ENCODE measurements at regions not wholly inside any gene's neighbourhood (a gene's known extent, or its start where the extent isn't known, plus 50 kb on each side); places are given as distances from the start of the nearest gene placed in this dataset.

DNA sequence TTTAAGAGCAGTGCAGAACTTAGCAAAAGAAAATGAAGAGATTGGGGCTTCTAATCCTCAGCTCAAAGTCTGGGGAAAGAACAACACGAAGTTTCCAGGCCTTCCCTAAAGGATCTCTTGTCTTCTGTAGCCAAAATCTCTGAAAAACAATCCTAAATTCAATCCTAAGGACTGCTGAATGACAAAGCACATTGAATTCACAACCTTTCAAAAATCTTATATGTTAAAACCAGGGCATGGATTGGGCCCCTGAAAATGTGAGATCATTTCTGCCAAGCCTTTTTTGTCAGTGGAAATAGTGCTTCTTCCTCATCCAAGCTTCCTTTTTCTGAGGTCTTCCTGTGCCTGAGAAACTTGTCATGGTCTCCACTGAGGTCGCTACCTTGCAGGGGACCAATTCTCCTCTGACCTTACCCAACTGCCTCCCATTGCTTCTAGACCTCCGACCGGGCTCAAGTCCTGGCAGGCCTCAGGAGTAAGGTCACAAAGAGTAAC, 126.2 kb upstream of the ARID1B start:
- DNase-seq (ENCODE audit: low read depth in 2 of 3, low spot score in 2 of 3), result no peak

DNA sequence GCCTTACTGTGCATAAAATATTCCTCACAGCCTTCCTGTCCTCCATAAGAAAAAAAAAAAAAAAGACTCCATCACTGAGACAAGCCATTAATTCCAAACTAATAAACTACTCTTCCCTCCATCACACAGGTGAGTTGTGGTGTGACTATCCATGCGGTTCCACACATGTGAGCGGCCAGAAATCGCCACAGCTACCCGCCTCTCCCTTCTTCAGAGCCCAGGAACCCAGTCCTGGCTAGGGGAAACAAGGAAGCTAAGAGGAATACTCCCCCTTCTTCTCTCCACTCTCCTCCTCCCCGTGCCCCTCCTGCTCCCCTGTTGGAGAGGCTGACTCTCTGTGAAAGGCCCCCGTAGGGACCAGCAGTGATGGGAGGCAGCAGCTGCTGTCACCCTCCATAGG, 128.6 kb upstream of the ARID1B start:
- no peak for DNase-seq (ENCODE audit: low read depth in 2 of 3, low spot score in 2 of 3)

DNA sequence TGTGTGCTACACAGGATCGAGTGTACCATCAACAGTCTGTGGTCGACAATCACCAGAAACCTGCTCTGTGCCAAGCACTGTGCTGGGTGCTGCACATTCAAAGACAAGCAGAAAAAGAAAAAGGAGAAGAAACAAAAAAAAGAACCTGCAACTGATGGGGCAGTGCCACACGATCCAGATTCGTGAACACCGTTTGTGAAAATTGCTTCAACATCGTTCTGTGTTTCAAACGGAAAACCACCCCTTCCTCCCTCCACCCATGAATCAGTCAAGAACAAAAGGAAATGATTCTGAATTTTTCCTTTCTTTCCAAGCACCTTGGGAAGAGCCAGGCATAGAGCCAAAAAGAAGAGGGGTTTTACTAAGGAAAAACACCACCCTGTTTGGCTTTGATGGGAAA, 129.2 kb upstream of the ARID1B start:
- no peak for DNase-seq (ENCODE audit: low read depth in 2 of 3, low spot score in 2 of 3)

DNA sequence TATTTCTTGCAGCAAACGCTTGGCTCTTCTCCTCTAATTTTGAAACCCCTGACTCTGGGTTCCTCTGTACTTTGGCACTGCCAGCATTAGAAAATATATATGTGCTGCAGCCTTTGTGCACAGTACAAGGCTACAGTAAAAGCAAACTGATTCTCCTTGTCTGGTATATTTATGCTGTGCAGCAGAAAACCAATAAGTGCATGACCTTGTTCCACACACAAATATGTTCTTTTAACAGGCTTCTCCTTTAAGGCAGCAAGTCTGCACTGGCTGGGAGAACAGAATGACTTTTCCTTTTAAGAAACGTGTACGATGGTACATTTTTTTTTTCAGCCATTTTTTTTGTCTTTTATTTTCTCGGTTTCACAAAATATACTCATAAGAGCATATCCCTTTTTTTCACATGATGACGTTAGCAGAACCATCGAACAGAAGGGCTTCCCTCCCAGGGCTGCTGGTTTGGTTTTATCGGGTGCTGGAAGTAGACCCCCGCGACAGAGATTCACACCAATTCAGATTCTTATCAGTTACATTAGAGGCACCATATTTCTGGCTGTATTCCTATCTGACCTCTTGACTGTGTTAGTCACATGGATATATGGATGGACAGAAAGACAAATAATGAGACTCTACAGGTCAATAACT, 129.9 kb upstream of the ARID1B start:
- no peak for DNase-seq (ENCODE audit: low read depth in 2 of 3, low spot score in 2 of 3)

DNA sequence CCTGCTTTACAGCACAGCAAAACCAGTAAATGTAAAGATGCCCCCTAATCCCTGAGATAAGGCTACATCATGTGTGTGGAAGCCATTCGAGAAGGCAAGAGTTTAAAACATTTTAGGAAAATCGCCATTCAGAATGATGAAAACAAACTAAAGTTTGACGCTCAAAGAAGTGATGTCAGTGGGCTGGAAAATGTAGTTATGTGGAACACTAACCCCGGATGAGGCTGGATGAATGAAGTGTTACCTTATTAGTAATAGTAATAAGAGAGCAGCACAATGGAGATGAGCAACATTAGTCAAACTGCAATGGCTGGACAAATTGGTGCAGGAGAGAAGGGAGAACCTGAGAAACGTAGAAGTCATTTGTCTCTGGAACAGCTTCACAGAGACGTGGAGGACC, 130.7 kb upstream of the ARID1B start:
- no peak for DNase-seq (ENCODE audit: low read depth in 2 of 3, low spot score in 2 of 3)

DNA sequence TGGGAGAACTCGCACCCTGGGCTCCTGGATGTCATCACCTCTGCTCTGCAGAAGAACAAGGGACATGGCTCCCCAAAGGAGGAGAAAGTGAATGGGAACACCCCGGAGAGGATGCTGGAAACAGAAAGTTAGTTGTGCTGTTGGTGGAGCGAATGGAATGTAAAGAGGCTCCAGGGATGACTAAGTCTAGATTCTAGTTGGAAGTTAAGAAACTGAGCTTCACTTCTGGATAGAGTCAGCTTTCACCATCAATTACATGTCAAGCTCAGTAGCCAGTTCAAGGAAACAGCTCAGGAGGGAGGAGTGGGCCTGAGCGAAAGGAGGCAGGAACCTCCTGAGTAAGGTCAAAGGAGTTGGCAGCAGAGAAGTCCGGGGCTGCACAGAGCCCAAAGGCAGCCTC, 132.1 kb upstream of the ARID1B start:
- no peak for DNase-seq (ENCODE audit: low read depth in 2 of 3, low spot score in 2 of 3)

DNA sequence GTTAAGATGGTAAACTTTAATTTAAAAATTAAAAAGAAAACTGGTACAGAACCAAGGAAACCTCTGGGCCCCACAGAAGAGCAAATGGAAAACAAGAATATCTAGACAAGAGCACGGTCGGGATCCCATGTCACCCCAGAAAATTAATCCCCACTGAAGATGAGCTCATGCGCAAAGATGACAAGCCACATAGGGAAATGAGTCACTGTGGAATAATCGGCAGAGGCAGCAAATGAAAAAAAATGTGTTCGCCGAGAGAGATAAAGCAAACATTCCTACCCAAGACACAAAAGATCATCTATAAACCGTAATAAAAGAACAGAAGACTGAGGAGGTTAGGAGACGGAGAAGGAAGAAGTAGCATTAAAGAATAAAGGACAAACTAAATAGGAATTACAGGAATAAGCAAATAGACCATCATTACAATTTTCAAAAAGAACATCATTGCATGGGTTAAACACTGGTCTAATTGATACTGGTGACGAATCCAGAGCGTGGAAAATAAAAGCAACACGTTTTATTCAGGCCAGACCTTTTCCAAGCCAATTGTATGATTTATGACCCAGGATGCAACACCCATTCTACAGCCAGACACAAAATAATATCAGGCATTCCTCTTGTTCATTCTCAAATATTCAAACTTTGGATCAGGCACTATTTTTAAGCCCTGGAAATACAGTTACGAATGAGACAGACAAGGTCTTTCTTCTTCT, 138.0 kb upstream of the ARID1B start:
- DNase-seq (ENCODE audit: low read depth in 2 of 3, low spot score in 2 of 3), result no peak

DNA sequence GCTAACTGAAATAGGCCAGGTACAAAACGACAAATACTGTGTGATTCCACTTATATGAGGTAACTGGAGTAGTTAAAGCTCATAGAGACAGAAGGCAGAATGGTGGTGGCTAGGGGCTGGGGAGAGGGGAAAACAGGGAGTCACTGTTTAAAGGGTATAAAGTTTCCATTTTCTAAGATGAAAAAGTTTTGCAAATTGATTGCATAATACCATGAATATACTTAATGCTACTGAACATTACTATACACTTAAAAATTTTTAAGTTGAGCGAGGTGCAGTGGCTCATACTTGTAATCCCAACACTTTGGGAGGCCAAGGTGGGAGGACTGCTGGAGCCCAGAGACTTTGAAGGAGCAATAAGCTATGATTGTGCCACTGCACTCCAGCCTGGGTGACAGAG, 138.6 kb upstream of the ARID1B start:
- no peak for DNase-seq (ENCODE audit: low read depth in 2 of 3, low spot score in 2 of 3)

DNA sequence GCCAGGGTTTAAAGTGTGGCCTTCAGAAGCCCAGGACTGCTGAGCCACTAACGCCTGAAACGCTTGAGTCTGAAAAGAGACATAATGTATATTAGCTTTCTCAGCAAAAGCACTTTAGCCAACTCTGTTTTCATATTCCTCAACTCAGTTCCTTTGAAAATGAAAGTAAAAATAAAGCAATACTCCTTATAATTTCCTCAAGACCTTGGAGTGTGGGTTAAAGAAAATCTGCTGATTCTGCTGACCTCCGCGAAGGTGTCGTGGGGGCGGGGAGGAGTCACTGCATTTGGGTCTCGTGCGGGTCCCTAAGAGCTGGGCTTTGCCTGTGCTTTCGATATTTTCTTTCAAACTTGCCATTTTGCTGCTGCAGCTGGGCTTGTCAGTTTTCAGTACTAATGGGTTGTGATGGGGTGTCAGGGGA, 142.2 kb upstream of the ARID1B start:
- DNase-seq (ENCODE audit: low read depth in 2 of 3, low spot score in 2 of 3), result no peak

DNA sequence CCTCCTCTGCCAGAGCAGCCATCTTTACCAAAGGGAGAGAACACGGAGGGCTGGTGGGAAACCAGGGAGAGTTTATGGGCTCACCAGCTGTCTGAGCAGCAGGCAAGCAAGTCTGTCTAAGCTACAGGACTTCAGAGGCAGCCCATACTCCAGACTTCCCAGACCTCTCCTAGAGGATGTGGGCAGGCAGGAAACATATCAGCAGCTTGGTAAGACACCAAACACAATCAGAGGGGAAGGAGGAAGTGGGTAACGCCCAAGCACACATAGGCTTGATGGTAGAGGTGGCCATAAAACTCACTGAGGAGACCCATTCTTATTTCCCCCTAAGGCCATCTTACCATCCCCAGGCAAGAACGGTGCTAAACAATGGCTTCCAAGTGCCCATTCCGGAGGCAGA, 143.1 kb upstream of the ARID1B start:
- no peak for DNase-seq (ENCODE audit: low read depth in 2 of 3, low spot score in 2 of 3)

DNA sequence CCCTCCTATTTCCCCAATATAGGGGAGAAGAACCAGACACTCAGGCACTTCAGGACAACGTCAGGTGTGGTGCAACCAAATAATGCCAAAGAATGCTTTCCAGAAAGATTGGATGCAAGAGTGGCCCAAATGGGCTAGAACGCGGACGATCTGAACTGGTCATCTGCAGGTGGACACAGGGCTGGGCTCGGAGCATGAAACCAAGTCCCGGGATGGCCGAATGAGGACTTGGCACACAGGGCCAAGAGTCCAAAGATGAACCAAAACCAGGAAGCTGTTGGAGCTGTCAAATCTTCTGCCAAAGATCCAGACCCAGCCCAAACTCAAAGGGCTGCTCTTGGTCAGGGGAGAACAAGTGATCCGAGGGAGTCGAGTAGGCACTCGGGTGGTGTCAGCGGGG, 143.9 kb upstream of the ARID1B start:
- no peak for DNase-seq (ENCODE audit: low read depth in 2 of 3, low spot score in 2 of 3)

DNA sequence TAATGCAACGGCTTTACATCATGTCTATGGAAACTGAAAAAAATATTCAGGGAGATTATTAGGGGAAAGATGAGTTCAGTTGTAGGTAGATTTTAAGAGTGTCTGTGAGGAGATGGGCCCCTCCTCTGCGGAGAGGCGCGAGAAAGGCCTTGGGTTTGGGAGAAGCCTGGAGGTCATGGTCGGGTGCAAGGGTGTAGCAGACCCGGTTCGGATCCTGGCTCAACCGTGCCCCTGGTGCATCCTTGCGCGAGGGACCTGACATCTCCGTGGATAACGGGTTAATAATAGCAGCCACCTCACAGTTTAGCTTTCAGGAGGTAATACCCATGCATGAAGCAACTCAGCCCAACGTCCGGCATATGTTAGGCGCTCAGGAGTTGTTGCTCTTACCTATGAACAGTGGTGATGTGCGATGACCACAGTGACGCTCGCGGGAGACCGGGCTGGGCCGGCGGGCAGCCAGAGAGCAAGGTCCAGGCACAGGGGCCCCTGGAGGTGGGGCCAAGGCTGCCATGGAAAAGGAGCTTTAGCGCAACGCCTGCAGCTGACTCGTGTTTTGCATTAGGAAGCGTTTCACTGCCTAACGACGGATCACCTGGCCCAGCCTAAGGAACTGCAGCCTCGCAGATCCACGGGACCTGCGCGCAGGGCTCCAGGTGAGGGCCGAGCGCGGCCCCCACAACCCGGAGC, 146.4 kb upstream of the ARID1B start:
- DNase-seq (ENCODE audit: low read depth in 2 of 3, low spot score in 2 of 3), result no peak

DNA sequence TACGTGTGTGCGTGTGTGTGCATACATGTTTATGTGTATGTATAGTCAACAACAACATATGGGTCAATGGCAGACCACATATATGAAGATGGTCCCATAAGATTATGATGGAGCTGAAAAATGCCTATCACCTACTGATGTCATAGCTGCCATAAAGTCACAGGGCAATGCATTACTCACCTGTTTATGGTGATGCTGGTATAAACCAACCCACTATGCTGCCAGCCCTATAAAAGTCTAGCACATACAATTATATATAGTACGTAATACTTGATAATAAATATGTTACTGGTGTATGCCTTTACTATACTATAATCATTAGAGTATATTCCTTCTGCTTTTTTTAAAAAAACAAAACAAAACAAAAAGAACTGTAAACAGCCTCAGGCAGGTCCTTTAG, 148.4 kb upstream of the ARID1B start:
- DNase-seq (ENCODE audit: low read depth in 2 of 3, low spot score in 2 of 3), result no peak

DNA sequence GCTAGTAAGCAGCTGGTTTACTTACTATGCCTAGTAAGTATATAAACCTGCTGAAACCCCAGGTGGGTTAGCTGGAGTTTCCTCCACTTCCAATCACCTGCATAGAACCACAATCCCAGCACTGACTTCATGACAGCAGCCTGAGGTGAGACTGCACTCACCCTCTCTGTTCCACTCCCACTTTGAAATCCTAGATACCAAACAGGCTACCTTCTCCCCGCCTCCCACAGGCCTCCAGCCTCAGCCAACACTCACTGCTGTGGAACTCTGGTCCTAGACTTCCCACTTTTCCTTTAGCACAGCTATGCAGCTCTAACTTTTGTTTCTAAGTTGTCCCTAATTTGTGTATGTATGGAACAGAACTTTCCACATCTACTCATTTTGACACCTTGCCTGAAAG, 149.7 kb upstream of the ARID1B start:
- DNase-seq (ENCODE audit: low read depth in 2 of 3, low spot score in 2 of 3), result no peak

DNA sequence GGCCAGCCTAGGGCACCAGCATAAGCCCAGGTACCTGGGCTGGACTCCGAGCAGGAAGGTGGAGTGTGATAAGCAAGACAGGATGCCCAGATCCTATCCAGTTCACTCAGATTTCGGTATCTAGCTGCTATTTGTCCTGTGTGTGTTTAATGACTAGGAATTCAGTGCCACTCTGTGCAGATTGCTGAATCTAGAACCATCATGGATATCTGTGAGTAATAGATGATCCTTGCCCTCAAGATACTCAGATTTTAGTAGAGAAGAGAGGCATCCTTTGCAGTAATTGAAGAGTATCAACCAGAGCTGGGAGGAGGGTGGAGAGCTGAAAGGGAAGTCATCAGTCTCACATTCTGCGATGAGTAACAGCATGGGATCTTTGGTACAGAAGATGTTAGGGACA, 155.0 kb upstream of the ARID1B start:
- no peak for DNase-seq (ENCODE audit: low read depth in 2 of 3, low spot score in 2 of 3)

DNA sequence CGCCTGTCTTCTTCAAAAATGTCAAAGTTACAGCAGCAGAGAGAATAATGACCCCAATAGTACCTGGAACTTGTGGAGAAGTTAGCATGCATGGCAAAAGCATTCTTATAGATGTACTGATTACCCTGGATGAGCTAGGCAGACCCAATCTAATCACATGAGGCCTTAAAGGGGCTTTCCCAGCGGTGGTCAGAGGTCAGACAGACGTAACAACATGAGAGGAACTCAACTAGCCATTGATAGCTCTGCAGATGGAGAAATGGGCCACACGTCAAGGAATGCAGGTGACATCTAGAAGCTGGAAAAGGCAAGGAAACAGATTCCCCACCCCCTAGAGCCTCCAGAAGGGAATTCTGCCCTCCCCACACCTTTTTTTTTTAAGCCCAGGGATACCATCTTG, 156.8 kb upstream of the ARID1B start:
- DNase-seq (ENCODE audit: low read depth in 2 of 3, low spot score in 2 of 3), result no peak

DNA sequence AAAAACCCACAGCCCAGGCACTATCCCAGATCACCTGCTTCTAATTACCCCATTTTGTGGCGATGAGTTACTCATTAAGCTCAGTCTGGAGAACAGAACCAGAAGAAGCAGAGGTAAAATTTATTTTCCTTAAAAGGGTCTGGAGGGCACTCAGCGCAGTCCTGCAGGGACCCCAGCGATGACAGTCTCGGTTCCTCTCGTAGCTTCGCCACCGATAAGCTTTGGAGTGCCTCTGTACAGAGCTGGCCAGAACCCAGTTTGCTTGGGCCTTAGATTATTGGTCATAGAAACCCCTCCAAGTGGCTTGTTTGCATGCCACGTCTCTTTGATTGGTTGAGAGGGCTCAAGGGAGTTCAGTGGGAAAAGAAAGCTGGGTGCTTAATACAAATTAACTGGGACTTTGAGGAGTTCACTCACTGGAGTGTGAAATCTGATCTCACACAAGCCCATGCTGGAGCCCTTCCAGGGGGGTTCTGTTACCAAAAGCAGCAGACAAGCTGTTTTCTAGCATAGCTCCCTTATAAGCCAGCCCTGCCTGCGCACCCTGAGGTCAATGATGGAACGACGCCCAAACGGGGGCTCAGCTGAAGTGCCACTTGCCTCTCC, 158.5 kb upstream of the ARID1B start:
- no peak for DNase-seq (ENCODE audit: low read depth in 2 of 3, low spot score in 2 of 3)

DNA sequence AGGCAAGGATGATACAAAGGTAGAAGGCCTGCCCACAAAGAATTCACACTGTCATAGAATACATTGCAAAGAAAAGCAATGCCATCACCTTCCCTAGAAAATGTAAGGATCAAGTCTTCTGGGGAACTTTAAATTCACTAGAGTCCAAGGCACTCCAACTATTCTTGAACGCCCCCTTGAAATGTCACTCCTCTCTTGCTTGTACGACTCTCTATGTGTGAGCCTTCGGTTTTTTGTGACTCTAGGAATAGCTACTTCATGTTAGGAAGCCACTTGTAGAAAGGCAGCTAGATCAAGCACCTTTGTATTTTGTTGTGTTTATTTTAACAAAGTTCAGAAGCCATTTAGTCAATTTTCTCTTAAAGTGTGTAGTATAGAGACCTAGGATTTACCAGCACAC, 159.2 kb upstream of the ARID1B start:
- no peak for DNase-seq (ENCODE audit: low read depth in 2 of 3, low spot score in 2 of 3)

DNA sequence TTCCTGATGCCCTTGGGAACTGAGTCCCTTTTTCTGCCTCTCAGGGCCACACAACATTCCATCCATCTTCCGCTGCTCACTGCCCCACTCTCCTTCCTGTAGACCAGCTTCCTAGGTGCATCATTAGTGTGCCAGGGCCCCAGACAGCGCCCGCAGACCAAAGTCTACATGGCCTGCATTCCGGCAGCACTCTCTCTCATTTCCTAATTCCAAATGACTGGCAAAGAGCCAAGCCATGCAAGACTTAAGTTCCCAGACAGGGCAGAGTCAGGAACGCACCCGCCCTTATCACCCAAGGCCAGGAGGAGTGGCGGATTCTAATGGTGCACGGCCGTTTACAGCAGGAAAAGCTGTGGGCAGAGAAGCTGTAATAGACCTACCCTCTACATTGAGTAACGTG, 159.8 kb upstream of the ARID1B start:
- DNase-seq (ENCODE audit: low read depth in 2 of 3, low spot score in 2 of 3), result no peak

DNA sequence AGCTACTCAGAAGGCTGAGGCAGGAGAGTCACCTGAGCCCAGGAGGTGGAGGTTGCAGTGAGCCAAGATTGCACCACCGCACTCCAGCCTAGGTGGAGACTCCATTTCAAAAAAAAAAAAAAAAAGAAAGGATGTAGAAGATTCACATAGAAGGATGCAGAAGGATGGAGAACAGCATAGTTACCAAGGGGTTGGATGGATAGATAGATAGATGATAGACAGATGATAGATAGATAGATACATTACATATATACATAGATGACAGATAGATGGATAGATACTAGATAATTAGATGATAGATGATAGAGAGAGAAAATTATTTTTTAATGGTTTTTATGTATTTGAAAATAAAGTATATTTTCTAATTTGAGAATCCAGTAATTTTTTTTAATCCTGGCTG, 160.7 kb upstream of the ARID1B start:
- no peak for DNase-seq (ENCODE audit: low read depth in 2 of 3, low spot score in 2 of 3)

DNA sequence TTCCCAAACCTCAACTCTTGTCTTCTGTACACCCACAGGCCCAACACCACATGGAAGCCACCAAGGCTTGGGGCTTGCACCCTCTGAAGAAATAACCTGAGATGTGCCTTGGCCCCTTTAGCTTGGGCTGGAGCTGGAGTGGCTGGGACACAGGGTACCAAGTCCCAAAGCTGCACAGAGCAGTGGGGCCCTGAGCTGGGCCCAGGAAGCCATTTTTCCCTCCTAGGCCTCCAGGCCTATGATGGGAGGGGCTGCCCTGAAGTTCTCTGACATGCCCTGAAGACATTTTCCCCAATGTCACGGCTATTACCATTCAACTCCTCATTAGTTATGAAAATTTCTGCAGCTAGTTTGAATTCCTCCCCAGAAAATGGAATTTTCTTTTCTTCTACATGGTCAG, 163.2 kb upstream of the ARID1B start:
- no peak for DNase-seq (ENCODE audit: low read depth in 2 of 3, low spot score in 2 of 3)

DNA sequence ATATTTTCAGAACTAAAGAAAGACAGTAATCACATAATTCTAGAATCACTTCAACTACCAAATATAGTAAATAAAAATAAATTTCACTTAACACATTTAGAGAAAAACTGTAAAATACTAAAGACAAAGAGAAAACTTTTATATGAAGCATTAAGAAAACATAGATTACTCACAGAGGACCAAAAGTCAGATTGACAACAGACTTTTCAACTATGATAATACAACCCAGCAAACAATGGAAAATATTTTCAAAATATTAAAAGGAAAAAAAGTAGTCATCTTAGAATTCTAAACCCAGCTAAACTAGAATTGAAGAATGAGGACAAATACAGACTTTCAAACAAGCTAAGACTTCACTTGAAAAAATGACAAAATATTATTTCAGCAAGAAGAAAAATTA, 164.8 kb upstream of the ARID1B start:
- DNase-seq (ENCODE audit: low read depth in 2 of 3, low spot score in 2 of 3), result no peak
